H1 (cell line): ENCODE measurements at regions not wholly inside any gene's neighbourhood (a gene's known extent, or its start where the extent isn't known, plus 50 kb on each side); places are given as distances from the start of the nearest gene placed in this dataset.

Experiments
- CTCF ChIP-seq, 3 experiments: IDR thresholded peaks; 1 replicate in 2 of 3; 2 replicates in 1 of 3; pipeline versions ENCODE4 v1.5.1 to v1.6.1; 2011; ENCODE audit warnings: low read length in 3 of 3, mild to moderate bottlenecking in 3 of 3, inconsistent platforms in 2 of 3, low read depth in 1 of 3, moderate library complexity in 1 of 3; ENCODE audit not compliant: insufficient read depth in 1 of 3; ENCODE audit errors: control extremely low read depth in 1 of 3
- POLR2A ChIP-seq, 2 experiments: IDR thresholded peaks; 1 replicate in 1 of 2; 2 replicates in 1 of 2; pipeline ENCODE4 v1.6.1; 2011; ENCODE audit warnings: low read depth in 2 of 2, low read length in 2 of 2, mild to moderate bottlenecking in 2 of 2; ENCODE audit errors: control extremely low read depth in 1 of 2
- RXRA ChIP-seq: IDR thresholded peaks from 2 replicates; pipeline ENCODE4 v1.6.1; 2011; ENCODE audit warnings: low read depth, mild to moderate bottlenecking, low read length, moderate library complexity; ENCODE audit not compliant: insufficient read depth

- no peak for TF ChIP-seq RXRA
- TF ChIP-seq CTCF (IDR thresholded peaks at IDR 0.05; ENCODE audit: control extremely low read depth in 1 of 3, insufficient read depth in 1 of 3, low read depth in 1 of 3, low read length in 3 of 3), result no peak
- TF ChIP-seq POLR2A (IDR thresholded peaks at IDR 0.05; ENCODE audit: control extremely low read depth in 1 of 2, low read depth in 2 of 2, low read length in 2 of 2), result no peak
Measured at GRCh38 chr5:91730026-91730425, 346.9 kb upstream of the ARRDC3 start.
